HG02798 (cell line): ENCODE measurements at regions not wholly inside any gene's neighbourhood (a gene's known extent, or its start where the extent isn't known, plus 50 kb on each side); places are given as distances from the start of the nearest gene placed in this dataset.

Experiments
- ATAC-seq: cut with Tn5 transposase; IDR thresholded peaks from one replicate; pipeline ENCODE4 v1.9.1; 2021; ENCODE audit warnings: mild to moderate bottlenecking; ENCODE audit not compliant: unreplicated experiment, poor library complexity

- no peak for ATAC-seq
Measured at GRCh38 chr13:84445776-84446175, 563.5 kb upstream of the SLITRK1 start.

- ATAC-seq, result no peak
Measured at GRCh38 chr13:84443463-84443862, 561.2 kb upstream of the SLITRK1 start.

- no peak for ATAC-seq
Measured at GRCh38 chr13:84439108-84439507, 556.8 kb upstream of the SLITRK1 start.

- ATAC-seq, result no peak
Measured at GRCh38 chr13:84433024-84433423, 550.8 kb upstream of the SLITRK1 start.

- no peak for ATAC-seq
Measured at GRCh38 chr13:84431646-84432045, 549.4 kb upstream of the SLITRK1 start.

GRCh38 chr13:84430446-84430845 lies 548.2 kb upstream of the SLITRK1 start:
- no peak for ATAC-seq

- ATAC-seq, result no peak
Measured at GRCh38 chr13:84430015-84430414, 547.7 kb upstream of the SLITRK1 start.

- ATAC-seq, result no peak
Measured at GRCh38 chr13:84418041-84418440, 535.8 kb upstream of the SLITRK1 start.

GRCh38 chr13:84417416-84417815 lies 535.1 kb upstream of the SLITRK1 start:
- no peak for ATAC-seq

GRCh38 chr13:84413016-84413415 lies 530.7 kb upstream of the SLITRK1 start:
- ATAC-seq, result no peak

- no peak for ATAC-seq
Measured at GRCh38 chr13:84405286-84405685, 523.0 kb upstream of the SLITRK1 start.

- no peak for ATAC-seq
Measured at GRCh38 chr13:84400706-84401105, 518.4 kb upstream of the SLITRK1 start.

- ATAC-seq, result no peak
Measured at GRCh38 chr13:84399320-84400085, 517.2 kb upstream of the SLITRK1 start.

GRCh38 chr13:84393981-84394625 lies 511.8 kb upstream of the SLITRK1 start:
- ATAC-seq, result no peak

- ATAC-seq, result no peak
Measured at GRCh38 chr13:84380866-84381265, 498.6 kb upstream of the SLITRK1 start.

- no peak for ATAC-seq
Measured at GRCh38 chr13:84377106-84377505, 494.8 kb upstream of the SLITRK1 start.

GRCh38 chr13:84366506-84366905 lies 484.2 kb upstream of the SLITRK1 start:
- ATAC-seq, result no peak

- ATAC-seq, result no peak
Measured at GRCh38 chr13:84362777-84363176, 480.5 kb upstream of the SLITRK1 start.

- no peak for ATAC-seq
Measured at GRCh38 chr13:84360822-84361221, 478.5 kb upstream of the SLITRK1 start.

- ATAC-seq, result no peak
Measured at GRCh38 chr13:84358601-84359000, 476.3 kb upstream of the SLITRK1 start.

GRCh38 chr13:84352946-84353345 lies 470.7 kb upstream of the SLITRK1 start:
- no peak for ATAC-seq

GRCh38 chr13:84339456-84339855 lies 457.2 kb upstream of the SLITRK1 start:
- no peak for ATAC-seq
